ENCODE measurements at regions not wholly inside any gene's neighbourhood (a gene's known extent, or its start where the extent isn't known, plus 50 kb on each side); places are given as distances from the start of the nearest gene placed in this dataset.

GRCh38 chr5:44574678-44575077 is 185.5 kb upstream of the FGF10 start:
- Histone ChIP-seq H3K4me2 (no peak overlapping the region), H3K79me2 (ENCODE audit: insufficient read depth, low read depth) (no peaks in the 10 kb centered on the region), H3K27ac (no peak overlapping the region), H3K36me3 (ENCODE audit: insufficient read depth) (no peaks in the 10 kb centered on the region), H2AFZ (ENCODE audit: low read depth) (no peak overlapping the region), H3K27me3 (ENCODE audit: insufficient read depth, low read depth) (no peaks in the 10 kb centered on the region), H4K20me1 (ENCODE audit: insufficient read depth) (no peaks in the 10 kb centered on the region), H3K9ac (no peak overlapping the region), H3K4me1 (ENCODE audit: low read depth, poor library complexity, severe bottlenecking) (no peaks in the 10 kb centered on the region), H3K4me3 (IDR thresholded peaks at IDR 0.05; ENCODE audit: insufficient read depth, low read depth, low read length) (no peak overlapping the region)
- TF ChIP-seq, protein P1, sequence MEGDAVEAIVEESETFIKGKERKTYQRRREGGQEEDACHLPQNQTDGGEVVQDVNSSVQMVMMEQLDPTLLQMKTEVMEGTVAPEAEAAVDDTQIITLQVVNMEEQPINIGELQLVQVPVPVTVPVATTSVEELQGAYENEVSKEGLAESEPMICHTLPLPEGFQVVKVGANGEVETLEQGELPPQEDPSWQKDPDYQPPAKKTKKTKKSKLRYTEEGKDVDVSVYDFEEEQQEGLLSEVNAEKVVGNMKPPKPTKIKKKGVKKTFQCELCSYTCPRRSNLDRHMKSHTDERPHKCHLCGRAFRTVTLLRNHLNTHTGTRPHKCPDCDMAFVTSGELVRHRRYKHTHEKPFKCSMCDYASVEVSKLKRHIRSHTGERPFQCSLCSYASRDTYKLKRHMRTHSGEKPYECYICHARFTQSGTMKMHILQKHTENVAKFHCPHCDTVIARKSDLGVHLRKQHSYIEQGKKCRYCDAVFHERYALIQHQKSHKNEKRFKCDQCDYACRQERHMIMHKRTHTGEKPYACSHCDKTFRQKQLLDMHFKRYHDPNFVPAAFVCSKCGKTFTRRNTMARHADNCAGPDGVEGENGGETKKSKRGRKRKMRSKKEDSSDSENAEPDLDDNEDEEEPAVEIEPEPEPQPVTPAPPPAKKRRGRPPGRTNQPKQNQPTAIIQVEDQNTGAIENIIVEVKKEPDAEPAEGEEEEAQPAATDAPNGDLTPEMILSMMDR (conservative IDR thresholded peaks at IDR 0.05; ENCODE audit: low read depth, low read length) = no peak

GRCh38 chr5:44568519-44568918 is 179.3 kb upstream of the FGF10 start:
- H3K9ac ChIP-seq = no peak overlapping the region
- H3K4me2 ChIP-seq = no peak overlapping the region
- no peak overlapping the region for H3K27ac ChIP-seq
- H3K79me2 ChIP-seq (ENCODE audit: insufficient read depth, low read depth) = no peaks in the 10 kb centered on the region
- H3K4me1 ChIP-seq (ENCODE audit: low read depth, poor library complexity, severe bottlenecking) = no peaks in the 10 kb centered on the region
- H3K27me3 ChIP-seq (ENCODE audit: insufficient read depth, low read depth) = no peaks in the 10 kb centered on the region
- peaks cover 2% of the 10 kb centered on the region; the same call in 1 of the 2 replicates for H3K36me3 ChIP-seq (ENCODE audit: insufficient read depth)
- H3K4me3 ChIP-seq (IDR thresholded peaks at IDR 0.05; ENCODE audit: insufficient read depth, low read depth, low read length) = no peak overlapping the region
- H4K20me1 ChIP-seq (ENCODE audit: insufficient read depth) = no peaks in the 10 kb centered on the region
- TF ChIP-seq, protein P1 (conservative IDR thresholded peaks at IDR 0.05; ENCODE audit: low read depth, low read length) = no peak
- no peak overlapping the region for H2AFZ ChIP-seq (ENCODE audit: low read depth)

DNA sequence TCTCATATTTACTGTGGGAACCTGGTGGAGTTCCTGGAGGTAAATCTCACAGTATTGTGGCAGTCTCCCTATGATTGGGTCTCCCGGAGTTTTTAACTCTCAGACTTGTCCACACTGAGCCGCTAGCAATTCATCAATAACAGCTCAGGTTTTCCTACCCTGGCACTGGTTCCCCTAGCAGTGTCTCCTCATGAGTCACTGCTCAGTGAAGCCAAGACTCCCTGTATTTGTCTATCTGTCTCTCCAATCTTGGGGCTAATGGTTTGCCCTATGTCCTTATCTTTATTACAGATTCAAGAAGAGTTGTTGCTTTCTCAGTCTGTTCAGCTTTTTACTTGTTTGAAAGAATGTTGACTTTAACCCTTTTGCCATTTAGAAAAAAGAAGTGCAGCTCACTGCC is 176.7 kb upstream of the FGF10 start:
- TF ChIP-seq, protein P1 (conservative IDR thresholded peaks at IDR 0.05; ENCODE audit: low read depth, low read length) = no peak
- H3K4me3 ChIP-seq (IDR thresholded peaks at IDR 0.05; ENCODE audit: insufficient read depth, low read depth, low read length) = no peak overlapping the region
- no peak overlapping the region for H3K27ac ChIP-seq
- no peak overlapping the region for H3K4me2 ChIP-seq
- no peak overlapping the region for H3K9ac ChIP-seq
- H2AFZ ChIP-seq (ENCODE audit: low read depth) = no peak overlapping the region
- H4K20me1 ChIP-seq (ENCODE audit: insufficient read depth) = no peaks in the 10 kb centered on the region
- H3K4me1 ChIP-seq (ENCODE audit: low read depth, poor library complexity, severe bottlenecking) = no peaks in the 10 kb centered on the region
- H3K79me2 ChIP-seq (ENCODE audit: insufficient read depth, low read depth) = no peaks in the 10 kb centered on the region
- H3K36me3 ChIP-seq (ENCODE audit: insufficient read depth) = peaks cover 3% of the 10 kb centered on the region; the same call in 1 of the 2 replicates
- no peaks in the 10 kb centered on the region for H3K27me3 ChIP-seq (ENCODE audit: insufficient read depth, low read depth)

- no peaks in the 10 kb centered on the region for H3K27me3 ChIP-seq (ENCODE audit: insufficient read depth, low read depth)
- H3K9ac ChIP-seq = no peak overlapping the region
- peaks cover 3% of the 10 kb centered on the region; the same call in 1 of the 2 replicates for H3K36me3 ChIP-seq (ENCODE audit: insufficient read depth)
- no peak overlapping the region for H2AFZ ChIP-seq (ENCODE audit: low read depth)
- no peaks in the 10 kb centered on the region for H4K20me1 ChIP-seq (ENCODE audit: insufficient read depth)
- H3K4me1 ChIP-seq (ENCODE audit: low read depth, poor library complexity, severe bottlenecking) = no peaks in the 10 kb centered on the region
- H3K4me3 ChIP-seq (IDR thresholded peaks at IDR 0.05; ENCODE audit: insufficient read depth, low read depth, low read length) = no peak overlapping the region
- no peak overlapping the region for H3K27ac ChIP-seq
- H3K79me2 ChIP-seq (ENCODE audit: insufficient read depth, low read depth) = no peaks in the 10 kb centered on the region
- no peak overlapping the region for H3K4me2 ChIP-seq
- TF ChIP-seq, protein P1 (conservative IDR thresholded peaks at IDR 0.05; ENCODE audit: low read depth, low read length) = no peak
These were observed 176.1 kb upstream of the FGF10 start for GRCh38 chr5:44565360-44565759.

All from KMS-11 (cell line).